T-helper 2 cell treated with Interferon-gamma antibody and Interleukin-4, amounts not matched to agents 100 ng/mL and 5 ng/mL, for 36 hours (primary cell): ENCODE measurements at regions not wholly inside any gene's neighbourhood (a gene's known extent, or its start where the extent isn't known, plus 50 kb on each side); places are given as distances from the start of the nearest gene placed in this dataset.

Experiments
- intact Hi-C: fragments of 100-400 bp; cut with micrococcal nuclease; formaldehyde crosslinking; loops from one replicate; pipeline ENCODE4 v1.15.1; 2023

DNA sequence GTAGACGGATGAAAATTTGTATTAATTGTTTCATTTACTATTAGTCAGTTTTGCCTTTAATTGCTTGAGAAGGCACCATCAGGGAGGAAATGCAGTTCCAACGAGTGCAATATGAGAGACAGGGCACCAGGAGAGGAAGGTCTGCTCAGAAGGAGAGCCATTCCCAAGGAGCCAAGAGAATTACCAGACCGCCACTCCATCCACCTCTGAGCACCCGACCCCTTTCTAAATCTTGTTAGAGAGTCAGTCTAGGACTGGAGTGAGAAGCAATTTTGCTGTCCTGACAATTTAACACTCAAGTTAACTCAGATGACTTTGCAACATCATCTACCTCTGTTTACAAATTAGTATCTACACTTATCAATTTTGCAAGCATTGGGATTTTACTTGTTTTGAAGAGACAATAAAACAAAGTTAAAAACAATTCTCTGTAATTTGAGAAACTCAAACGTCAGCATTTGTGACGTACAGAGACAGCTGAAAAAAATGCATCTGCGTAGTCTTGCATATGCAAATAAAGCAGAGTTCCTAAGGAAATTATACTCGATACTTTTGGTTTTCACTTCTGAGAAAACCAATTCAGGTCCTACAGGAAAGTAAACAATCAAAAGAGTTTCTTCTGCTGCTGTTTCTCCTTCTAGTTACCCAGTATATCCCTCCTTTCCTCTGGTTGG lies 1704.7 kb upstream of the TENM3 start:
- intact Hi-C loops, result no loop called here

DNA sequence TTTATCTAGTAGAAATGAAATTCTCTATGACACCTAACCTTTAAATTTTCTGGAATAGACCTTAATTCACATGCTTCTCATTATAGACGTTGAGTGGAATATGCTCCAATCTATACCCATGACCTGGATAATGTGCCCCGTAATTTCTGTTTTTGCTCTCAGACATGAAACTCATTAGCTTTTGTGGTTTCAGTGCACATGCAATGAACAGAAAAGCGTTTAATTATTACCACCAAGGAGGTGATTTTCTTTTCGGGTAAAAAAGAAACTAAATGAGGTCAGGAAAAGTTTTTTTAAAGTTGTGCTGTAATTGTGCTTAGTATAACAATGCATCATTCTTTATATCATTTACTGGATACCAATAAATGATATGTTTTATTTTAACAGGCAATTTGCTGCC lies 1703.9 kb upstream of the TENM3 start:
- intact Hi-C loops, result no loop called here

DNA sequence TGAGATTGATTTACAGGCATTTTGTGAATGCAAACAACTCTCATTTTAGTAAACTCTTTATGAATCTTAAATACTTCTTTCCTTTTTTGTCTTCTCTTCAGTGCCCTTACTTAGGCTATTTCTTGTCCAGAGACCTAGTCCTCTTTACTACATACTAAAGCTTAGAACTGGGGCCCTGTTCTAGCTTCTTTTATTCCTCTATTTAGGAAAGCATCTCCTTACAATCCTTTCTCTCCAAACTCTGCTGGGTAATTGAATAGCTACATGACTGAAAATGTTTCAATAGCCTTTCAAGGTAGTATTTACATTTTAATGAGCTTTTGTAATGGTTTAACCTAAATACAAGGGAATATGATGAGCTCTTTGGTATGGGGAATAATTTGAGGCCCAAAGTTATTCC lies 1701.5 kb upstream of the TENM3 start:
- intact Hi-C loops, result no loop called here

DNA sequence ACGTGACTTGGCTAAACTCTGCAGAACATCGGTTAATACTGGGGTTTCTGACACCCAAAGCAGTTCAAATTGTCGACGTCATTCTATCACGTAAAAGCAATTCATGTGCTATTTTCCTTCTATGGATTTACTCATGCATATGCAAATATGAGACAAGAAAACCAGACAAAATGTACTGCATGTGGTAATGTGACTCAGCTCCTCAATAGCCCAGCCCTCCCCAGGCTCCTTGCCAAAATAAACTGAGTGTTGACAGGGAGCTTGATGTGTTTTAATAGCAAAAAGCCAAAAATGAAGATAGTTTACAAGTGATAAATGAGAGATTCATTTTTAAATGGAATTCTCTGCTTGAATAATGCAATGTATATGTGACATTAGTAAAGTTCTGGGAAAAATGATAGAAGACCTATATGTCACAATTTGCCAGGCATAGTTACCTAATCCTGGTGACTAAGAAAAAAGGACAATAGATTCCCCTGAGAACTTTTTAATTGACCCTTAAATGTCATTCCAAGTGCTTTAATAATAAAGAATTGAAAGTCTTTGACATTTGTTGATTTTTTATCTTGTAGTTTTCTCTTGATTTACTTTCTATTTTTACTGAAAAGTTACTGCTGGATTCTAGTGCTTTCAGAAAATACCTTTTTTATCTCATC lies 1700.6 kb upstream of the TENM3 start:
- intact Hi-C loops, result no loop called here

DNA sequence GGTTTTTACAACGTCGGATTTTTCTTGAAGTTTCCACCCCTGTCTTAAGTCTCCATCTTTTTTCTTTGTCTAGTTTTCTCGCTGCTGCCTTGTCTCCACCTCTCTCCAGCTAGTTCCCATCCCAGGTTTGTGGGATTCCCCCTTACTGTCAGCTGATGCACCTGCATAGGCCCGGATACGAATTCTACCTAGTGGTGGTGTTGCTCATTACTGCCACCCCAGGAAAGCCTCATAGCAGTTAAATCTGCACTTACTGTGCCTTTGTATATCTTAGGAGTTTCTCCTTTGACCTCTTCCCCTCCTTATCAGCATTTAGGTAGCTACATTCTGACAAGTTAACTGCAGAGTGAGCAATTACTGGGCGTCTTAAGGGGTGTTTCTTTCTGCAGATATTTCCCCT lies 1693.1 kb upstream of the TENM3 start:
- intact Hi-C loops, result no loop called here

DNA sequence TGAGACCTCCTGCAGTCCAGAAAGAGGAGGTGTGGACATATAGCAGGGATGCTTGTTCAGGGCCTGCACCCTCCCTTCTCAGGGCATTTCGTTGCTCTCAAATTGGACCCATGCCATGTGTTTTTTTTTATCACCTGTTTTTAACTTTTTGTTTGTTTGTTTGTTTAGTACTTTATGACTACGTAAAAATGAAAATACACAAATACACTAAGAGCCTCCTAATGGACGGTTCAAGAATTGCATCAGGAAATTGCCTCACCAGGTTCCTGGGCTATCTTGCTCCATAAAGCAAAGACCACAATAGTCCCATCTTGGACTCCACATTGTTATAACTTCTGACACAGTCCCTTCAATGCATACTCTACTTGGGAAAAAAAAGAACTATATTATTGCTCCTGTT lies 1685.9 kb upstream of the TENM3 start:
- intact Hi-C loops, result no loop called here

DNA sequence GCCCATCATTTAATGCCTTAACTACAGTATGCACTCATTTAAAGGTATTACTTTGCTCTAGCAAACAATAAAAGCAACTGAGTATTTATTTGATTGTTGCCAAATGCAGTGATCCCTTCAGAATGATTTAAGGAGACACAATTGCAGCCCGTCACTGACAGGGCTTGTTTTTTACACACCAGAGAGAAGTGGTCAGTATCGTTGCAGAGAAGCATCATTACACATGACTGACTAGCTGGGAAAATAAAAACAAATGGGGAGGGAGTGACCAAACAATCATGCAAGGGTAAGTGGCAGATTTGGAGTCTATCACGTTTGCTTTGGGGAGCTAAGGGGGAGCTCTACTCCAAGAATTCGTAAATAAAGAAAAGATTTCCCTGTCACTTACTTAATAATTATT lies 1685.3 kb upstream of the TENM3 start:
- intact Hi-C loops, result no loop called here

DNA sequence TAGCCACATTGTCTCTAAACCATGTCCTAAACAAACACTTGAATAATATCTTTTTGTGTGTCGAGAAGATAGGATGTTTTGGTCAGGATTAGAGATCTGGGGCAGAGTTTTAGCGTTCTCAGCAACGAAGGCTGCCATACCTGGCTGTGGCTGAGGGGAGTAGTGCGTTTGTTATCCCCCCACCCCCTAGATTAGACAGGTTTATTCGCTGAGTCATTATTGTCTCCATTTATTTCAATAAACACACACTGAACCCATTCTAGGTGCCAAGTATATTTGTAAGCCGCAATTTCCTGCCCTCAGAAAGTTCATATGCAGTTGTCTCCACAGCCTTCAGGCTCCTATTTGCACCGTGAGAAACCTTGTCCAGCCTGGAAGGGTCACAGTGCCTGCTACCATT lies 1684.8 kb upstream of the TENM3 start:
- intact Hi-C loops, result no loop called here

DNA sequence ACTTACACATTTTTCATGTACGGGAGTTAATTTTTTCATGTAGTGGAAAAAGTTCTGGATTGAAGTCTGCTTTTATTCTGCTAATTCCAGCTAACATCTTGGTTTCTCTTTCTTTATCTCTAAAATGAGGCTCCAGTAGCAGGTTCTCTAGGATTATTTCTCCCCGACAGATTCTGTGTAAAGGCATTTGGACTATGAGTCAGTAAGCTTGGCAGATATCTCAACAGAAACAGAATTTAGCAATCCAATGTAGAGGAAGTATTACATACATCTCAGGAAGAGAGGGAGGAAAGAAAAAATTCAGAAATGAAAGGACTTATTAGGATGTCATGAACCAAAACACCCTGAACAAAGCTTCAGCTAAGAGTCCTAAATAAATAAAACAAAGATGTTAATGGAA lies 1682.3 kb upstream of the TENM3 start:
- intact Hi-C loops, result no loop called here

DNA sequence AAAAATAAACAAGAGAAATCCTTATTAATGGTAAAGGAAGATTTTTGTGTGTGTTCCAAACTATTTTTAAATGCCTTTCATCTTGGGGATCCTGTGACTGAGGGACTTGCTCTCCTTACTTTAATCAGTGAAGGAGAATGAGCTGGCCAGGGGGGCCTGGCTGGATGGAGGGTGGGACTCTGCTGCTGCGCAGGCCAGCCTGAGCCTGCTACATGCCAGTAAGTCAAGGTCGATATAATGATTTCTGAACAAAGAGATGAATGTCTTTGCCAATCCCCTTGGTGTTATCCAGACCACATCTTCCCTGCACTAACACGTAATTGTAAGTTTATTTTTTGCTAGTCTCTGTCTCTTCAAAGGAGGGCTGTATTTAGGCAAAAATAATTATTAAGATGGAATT lies 1679.2 kb upstream of the TENM3 start:
- intact Hi-C loops, result no loop called here

DNA sequence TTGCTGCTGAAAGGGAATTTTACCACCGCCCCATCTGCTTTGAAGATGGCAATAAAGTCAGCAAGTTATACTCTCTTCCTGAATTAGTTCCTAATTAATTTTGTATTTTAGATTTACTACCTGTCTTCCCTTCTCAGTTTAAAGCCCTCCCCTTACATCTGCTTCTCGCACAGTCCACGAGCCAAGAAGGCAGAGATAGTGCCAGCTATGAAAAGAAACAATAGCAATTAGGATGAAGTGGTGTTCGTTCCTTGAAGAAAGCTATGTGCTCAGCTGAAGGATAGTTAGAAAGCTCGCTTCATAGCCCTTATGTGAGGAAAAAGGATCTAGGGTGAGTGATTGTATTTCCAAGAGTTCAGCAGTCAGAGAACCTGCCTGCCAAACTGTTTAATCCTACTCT lies 1678.8 kb upstream of the TENM3 start:
- intact Hi-C loops, result no loop called here

DNA sequence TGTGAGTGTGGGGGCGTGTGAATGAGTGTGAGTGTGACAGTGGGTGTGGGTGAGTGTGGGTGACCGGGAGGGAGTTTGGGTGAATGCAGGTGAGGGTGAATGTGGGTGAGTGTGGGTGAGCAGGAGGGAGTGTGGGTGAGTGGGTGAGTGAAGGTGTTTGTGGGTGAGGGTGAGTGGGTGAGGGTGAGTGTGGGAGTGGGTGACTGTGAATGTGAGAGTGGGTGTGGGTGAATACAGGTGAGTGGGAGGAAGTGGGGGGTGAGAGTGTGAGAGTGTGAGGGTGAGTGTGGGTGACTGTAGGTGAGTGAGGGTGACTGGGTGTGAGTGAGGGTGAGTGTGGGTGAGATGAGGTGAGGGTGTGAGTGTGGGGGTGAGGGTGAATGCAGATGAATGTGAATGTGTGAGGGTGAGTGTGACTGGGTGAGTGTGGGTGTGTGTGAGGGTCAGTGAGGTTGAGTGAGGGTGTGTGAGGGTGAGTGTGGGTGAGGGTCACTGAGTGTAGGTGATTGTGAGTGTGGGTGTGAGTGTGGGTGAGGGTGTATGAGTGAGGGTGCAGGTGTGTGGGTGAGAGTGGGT lies 1677.3 kb upstream of the TENM3 start:
- intact Hi-C loops, result no loop called here

DNA sequence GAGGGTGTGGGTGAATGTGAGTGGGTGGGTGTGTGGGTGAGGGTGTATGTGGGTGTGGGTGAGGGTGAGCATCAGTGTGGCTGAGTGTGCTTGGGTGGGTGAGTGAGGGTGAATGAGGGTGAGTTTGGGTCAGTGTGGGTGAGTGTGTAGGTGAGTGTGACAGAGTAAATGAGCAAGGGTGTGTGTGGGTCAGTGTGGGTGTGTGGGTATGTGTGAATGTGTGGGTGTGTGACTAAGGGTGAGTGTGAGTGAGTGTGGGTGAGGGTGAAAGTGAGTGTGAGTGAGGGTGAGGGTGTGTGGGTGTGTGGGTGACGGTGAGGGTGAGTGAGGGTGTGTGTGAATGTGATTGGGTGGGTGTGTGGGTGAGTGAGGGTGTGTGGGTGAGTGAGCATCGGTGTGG lies 1676.7 kb upstream of the TENM3 start:
- intact Hi-C loops, result no loop called here

DNA sequence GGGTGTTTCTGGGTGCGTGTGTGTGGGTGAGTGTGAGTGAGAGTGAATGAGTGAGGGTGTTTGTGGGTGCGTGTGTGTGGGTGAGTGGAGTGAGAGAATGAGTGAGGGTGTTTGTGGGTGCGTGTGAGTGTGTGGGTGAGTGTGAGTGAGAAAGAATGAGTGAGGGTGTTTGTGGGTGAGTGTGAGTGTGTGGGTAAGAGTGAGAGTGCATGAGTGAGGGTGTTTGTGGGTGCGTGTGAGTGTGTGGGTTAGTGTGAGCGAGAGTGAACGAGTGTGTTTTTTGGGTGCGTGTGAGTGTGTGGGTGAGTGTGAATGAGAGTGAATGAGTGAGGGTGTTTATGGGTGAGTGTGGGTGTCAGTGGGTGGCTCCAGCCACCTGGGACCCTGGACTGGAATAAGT lies 1676.1 kb upstream of the TENM3 start:
- intact Hi-C loops, result no loop called here

DNA sequence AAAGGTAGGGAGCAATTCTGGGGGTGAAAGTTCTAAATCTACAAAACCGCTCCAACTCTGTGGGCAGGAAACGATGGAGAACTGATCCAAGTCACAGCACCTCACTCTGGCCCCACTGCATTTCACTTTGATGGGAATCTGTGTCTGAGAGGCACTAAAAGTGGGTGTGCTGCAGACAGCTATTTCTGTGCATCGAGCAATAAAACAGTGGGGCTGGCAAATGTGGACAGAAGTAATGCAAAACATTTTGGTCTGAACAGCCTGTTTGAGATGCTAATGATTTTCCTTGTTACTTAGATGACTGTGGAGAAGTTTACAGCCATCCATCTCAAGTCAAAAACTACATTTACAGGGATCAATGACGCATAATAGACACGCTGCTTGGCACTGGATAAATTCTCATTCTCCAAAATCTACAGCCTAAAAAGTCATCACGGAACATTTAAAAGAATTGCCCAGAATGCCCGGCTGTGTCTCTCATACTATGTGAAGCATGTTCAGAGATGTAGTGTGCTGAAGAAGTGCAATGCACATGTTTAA lies 1671.6 kb upstream of the TENM3 start:
- intact Hi-C loops, result no loop called here

DNA sequence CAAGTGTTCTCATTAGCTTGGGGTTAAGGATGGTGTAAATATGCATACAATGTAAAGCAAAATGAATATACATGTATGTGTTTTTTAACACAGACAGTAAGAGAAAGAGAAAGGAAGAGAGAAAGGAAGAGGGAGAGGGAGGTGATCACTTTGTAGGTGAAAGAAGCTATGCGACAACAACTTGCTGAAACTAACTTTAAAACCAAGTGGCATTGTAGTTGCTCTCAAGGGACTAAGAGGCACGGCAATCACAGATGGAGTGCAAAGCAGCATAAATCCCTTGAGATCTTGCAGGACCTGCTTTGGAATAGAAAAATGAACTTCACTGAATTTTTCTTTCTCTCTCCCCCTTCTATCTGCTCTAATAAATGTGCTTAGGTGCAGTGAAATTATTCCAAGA lies 1665.0 kb upstream of the TENM3 start:
- intact Hi-C loops, result no loop called here

DNA sequence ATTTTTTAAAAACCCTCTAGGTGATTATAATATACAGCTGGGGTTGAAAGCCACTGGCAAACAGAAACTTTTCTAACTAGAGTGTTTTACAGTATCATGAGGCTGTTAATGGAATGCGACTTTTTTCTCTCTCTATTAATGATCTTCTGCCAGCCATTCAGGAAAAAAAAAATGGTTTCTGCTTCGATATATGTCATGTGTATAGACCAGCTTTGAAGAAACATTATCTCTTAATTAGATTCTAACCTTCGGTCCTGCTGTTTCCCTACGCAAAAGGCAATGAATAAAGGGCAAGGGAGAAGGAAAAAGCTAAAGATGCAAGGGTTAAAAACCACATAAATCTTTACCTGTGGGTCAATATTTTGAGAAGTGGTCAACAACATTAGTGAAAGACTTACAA lies 1662.1 kb upstream of the TENM3 start:
- intact Hi-C loops, result no loop called here

DNA sequence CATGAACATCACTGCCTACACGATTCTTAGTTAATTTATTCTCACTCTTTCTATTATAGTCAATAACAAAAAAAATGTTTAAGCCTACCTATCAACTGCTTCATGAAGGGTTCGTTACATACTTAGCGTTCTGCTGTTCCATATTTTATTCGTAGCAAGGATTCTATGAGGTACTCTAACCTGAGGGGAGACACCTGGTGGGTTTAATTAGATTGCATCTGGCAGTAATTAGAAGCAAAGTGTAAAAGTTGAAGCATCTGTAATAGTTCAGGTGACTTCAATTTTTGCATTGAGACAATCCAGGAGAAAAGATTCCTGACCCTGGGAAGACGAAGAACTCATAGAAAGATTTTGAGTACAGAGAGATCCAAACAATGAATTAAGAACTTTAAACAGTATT lies 1655.8 kb upstream of the TENM3 start:
- intact Hi-C loops, result no loop called here

DNA sequence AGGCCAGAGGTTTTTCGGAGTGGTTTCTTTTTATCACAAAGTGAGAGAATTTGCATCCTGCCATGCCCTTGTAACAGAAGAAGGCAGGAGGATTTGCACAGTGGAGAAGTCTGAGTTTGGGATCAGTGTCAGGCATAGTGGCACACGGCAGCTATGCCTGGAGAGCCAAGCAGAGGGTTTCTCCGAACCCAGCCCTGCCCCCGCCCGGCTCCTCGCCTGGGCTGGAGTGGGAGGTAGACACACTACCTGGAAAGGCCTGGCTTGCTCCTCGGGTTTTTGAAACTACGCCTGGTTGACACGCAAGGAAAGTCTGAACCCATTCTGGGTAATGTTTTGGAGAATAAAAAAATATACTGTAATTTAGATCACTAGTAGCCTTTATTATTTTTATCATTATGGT lies 1653.6 kb upstream of the TENM3 start:
- intact Hi-C loops, result no loop called here

DNA sequence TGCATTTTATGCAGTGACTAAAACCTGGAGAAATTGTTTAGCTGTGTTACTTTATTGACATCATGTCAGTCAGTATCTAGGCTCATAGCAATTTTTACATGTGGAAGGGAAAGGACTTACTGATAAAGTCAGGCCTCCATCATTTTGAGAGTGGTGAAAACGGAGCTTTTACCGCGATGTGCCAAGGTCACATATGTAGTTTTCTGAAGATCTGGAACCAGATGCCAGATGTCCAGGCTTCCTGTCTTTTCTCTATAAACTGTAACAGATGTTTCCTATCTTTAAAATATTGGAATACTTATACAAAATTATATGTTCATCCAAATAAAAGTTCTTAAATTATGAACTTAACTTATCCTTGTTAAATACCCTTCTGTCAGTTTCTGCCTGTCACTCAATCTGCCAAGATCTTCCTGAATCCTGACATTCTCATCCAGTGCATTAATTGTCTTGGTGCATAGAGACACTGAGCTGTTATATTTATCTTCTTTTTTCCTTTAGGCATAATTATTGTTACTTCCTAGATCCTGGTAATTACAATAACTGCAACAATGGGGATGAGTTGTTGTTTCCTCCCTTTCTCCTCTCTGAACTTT lies 1646.2 kb upstream of the TENM3 start:
- intact Hi-C loops, result no loop called here

DNA sequence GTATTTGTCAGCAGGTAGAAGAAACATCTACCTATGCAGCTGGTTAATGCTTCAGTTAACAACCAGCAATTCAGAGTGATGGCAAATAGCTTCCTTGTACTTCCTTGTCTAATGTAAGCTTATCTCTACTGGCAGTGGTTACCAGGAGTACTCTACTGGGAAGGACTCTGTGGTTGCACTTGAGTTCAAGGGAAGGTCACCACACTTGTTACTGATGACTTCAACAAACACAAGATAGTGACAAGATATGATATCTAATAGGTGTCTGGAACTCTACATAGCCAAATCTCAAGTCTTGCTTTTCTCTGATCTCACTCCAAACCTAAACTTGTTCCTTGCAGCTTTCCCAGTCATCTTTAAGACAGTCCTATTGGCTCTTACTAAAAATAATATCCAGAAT lies 1644.9 kb upstream of the TENM3 start:
- intact Hi-C loops, result no loop called here

DNA sequence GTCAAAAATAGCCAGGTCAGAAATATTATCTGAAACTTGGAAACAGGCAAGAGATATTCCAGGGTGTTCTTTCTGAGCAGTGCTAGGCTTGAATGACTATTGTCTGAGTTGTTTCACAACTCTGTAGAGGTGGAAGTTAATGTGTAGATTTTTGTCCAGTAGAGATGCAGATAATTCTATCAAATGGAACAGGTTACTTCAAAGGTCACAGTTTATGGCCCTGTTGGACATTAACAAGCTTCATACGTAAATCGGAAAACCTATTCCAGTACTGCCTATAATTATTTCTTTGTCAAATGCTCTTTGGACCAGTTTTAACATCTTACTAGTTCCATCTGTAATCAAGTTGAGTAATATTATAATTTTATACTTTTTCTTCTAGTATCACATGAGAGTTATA lies 1639.4 kb upstream of the TENM3 start:
- intact Hi-C loops, result no loop called here

DNA sequence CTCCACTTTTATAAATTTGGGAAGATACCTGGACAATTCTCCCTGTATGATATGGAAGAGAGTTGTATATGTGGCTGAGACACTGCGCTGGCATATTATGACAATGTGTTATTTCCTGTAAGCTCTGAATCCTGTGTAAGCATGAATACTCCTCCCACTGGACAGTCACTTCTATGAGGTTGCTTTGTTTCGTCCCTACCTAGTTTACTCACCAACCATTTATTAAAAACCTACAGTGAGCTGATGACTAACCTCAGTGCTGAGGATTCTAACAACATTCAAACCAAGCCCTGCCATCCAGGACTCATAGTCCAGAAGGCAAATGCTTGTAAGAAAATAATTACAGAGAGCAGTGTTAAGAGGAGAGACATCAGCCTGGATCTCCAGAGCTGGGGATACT lies 1632.9 kb upstream of the TENM3 start:
- intact Hi-C loops, result no loop called here
